ENCODE measurements at regions not wholly inside any gene's neighbourhood (a gene's known extent, or its start where the extent isn't known, plus 50 kb on each side); places are given as distances from the start of the nearest gene placed in this dataset.
A peak's percentile ranks its signal among the peaks of the same experiment; 100 is the strongest.

DNA sequence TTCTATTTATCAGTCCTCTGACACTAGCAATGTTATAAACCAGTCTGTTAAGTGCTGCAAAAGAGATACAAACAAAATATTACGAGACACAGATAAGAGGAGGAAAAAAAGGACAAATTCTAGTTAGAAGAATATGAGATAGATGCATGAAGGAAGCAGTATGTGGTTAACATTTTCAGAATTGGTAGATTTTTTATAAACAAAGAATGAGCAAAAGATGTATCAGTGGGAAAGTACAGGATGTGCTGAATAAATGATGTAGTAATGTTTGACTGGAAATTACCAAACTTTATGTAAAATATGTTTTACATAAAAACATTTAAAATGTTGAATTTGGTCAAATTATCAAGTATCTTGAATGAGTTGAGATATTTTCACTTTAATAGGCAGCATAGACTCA lies 574.2 kb downstream of the NUF2 start:
- DNase-seq (ENCODE audit: low spot score): no peak

DNA sequence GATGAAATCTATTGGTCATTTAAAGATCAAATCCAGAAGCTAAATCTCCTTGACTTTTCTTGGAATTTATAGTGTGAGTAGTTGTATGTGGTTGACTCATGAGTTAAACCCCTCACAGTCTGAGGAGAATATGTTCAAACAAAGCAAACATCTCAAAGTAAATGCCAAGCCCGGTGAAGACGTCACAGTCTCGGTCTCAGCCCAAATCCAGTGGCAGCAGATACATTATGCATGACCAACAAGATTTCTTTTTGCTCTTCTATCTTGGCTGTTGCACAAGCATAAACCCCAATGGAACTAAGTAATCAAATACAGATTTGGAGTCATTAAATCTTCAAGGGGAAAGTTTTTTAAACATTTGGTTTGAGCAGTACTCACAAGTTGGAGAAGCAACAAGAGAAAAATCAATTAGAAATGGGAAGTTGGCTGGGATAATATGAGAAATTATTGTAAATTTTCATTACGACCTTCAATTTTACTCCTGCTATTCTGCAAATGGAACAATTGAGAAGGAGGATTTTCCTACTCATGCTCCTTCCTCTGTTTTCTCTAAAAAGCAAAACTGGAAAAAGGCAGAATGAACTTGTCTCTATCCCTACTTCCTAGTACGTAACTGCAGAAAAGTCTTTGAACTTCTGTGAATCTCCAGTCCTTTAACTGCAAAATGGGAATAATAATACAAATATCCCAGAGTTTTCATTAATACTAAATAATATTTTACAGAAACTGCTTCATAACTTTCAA lies 575.8 kb downstream of the NUF2 start:
- no peak for DNase-seq (ENCODE audit: low spot score)

DNA sequence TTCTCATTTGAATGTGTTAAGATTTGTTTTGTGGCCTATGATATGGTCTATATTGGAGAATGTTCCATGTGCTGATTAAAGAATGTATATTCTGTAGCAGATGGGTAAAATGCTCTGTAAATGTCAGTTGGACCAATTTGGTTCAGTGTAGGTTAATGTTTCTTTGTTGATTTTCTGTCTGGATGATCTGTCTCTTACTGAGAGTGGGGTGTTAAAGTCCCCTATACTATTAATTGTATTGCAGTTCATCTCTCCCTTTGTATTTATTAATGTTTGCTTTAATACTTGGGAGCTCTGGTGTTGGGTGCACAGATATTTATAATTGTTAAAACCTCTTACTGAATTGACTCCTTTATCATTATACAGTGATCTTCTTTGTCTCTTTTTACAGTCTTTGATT lies 584.5 kb downstream of the NUF2 start:
- DNase-seq (ENCODE audit: low spot score): no peak

DNA sequence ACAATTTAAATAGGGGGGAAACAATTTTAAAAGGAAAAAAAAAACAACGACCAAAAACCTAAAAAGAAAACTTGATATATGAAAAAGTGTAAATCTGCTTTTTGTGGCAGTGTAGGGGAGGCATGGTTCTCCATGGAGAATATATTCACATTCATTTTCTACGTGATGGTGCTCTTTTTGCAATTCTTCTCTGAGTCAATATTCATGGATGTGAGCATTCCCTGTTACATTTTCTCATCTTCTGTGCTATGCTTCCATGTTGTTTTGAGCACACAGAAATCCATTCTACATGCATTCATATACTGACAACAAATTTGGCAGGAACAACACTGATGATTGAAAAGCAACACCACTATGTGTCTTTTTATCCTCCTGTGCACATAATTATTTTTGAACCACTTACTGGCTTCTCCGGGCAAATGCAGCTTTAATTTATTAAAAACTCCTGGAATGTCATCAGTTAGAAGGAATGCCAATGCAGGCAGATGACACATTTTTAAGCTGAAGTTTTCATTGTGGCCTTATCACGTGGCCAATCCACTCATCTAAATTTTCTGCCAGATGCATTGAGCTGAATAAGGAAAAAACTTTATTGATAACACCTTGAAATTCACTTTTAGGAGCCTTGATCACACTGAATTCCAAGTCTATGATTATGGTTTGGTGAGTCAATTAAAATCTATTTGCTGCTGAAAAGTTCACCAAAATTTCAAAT lies 590.6 kb downstream of the NUF2 start:
- DNase-seq (ENCODE audit: low spot score): no peak

DNA sequence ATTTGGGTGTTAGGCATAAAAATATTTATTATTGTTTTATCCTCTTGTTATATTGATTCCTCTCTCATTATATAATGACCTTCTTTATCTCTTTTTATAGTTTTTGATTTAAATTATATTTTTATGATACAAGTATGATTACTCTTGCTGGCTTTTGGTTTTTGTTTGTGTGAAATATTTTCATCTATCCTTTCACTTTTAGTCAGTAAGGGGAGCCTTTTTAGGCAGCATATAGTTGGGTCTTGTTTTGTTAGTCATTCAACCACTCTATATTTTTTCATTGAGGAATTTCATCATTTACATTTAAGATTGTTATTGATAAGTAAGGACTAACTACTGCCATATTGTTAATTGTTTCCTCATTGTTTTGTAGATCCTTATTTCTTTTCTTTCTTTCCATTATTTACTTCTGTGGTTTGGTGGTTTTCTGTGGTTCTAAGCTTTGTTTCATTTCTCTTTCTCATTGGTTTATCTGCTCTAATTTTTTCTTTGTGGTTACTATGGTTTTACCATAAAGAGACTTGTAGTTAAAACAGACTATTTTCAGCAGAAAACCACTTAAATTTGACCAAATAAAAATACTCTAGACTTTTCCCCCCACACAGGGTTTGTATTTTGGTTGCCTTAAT lies 593.1 kb downstream of the NUF2 start:
- DNase-seq (ENCODE audit: low spot score): no peak

DNA sequence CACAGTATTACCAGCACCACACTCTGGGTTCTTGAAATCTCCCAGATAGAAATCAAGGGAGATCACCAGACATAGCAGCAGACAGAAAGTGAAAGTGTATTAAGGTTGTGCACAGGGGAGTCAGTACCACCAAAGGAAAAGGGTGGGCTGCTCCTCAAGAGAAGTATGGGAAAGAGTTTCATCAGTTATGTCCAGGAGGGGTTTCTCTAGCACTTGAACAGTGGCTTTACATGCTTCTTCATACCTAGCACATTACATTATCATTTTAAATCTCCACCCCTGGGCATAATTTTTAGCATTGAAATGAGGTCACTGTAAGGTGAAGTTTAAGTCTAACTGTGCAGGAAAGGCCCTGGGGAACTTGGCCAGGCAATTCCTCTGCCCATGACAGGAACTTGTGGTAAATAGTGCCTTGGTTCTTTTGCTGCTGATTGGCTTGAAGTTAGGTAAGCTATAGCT lies 601.0 kb downstream of the NUF2 start:
- no peak for DNase-seq (ENCODE audit: low spot score)

DNA sequence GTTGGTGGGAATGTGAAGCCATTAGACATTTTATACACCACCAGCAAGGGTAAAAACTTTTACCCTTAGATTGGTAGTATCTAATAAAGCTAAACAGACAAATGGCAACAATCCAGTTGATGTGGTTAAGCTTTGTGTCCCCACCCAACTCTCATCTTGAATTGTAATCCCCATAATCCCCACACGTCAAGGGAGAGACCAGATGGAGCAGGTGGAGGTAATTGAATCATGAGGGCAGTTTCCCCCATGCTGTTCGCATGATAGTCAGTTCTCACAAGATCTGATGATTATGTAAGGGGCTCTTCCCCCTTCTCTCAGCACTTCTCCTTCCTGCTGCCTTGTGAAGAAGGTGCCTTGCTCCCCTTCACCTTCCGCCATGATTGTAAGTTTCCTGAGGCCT lies 602.3 kb downstream of the NUF2 start:
- DNase-seq (ENCODE audit: low spot score): no peak

DNA sequence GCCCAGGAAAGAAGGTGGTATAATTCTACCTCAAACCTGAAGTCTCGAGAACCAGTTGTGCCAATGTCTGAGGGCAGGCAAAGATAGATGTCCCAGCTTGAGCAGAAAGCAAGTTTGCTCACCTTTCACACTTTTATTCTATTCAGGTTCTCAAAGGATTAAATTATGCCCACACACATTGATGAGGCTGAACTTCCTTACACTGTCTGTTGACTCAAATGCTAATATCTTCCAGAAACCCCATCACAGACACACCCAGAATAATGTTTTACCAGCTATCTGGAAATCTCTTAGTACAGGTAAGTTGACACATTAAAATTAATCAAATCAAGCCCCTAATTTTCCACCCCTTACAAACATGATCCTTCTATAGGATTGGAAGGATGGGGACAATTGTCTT lies 605.7 kb downstream of the NUF2 start:
- no peak for DNase-seq (ENCODE audit: low spot score)

DNA sequence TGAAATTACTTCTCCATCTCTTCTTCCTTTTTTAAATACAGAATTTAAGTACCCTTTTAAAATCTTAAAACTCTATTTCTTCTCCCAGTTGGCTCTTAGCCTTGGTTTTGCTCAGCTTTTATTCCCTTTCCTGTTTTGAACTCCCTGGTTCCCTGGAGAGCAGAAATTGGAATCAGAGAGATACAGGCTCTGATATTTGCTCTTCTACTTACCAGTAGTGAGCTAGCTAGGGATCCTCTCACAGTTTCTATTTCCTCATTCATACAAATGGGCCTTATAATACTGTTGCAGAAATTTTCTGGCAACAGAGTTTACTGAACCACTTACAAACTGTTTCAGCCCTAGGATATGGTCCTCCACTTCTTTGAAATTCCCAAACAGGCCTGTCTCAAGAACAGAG lies 606.3 kb downstream of the NUF2 start:
- DNase-seq (ENCODE audit: low spot score): no peak

DNA sequence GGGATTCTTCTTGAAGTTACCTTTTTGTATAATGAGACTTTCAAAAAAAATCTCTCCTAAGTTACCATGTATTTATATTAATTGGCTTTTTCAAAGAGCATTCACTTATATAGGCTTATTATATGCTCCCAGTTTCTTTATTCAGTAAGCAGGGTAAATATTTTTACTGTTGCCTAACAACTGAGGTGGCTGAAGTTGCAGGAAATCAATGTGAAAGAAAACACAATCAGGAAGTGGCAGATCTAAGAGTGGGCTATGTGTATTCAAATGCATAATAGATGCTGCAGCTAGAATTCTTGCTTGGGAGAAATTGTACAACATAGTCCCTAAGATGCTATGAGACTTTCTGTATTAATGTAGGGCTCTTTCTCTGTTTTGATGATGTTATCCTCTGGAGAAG lies 606.9 kb downstream of the NUF2 start:
- no peak for DNase-seq (ENCODE audit: low spot score)

DNA sequence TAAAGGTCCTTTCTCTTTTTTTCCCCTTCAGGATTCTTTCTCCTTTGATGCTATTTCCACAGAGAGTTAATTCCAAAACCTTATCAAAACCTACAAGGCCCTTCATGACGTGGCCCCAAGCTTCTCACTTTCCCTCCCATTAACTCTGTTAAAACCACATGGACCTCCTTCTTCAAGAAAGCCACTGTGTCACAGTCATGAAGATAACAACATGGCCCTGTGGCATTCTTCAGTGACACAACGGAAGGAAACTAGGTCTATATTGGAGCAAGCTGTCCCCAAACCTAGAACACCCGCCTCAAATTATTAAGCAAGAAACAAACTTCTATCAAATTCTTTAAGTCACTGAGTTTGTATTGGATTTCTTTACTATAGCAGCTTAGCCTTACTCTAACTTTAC lies 611.1 kb downstream of the NUF2 start:
- DNase-seq (ENCODE audit: low spot score): no peak

DNA sequence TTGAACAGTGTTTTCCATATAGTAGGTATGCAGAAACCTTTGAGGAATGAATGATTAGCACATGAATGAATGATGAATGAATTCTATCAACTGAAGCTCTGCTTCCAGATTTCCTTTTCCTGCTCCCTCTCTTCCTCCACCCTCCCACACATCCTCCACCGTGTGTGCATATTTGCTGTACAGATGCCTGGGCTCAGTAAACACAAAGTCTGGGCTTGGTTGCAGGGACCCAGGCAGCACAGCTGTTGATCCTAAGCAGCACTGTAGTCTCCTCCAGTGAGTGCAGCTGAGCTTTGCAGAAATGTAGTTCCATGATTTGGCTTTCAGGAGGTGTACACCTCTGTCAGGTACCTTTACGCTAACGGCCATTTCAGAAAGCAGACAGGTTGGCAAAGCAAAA lies 611.7 kb downstream of the NUF2 start:
- no peak for DNase-seq (ENCODE audit: low spot score)

DNA sequence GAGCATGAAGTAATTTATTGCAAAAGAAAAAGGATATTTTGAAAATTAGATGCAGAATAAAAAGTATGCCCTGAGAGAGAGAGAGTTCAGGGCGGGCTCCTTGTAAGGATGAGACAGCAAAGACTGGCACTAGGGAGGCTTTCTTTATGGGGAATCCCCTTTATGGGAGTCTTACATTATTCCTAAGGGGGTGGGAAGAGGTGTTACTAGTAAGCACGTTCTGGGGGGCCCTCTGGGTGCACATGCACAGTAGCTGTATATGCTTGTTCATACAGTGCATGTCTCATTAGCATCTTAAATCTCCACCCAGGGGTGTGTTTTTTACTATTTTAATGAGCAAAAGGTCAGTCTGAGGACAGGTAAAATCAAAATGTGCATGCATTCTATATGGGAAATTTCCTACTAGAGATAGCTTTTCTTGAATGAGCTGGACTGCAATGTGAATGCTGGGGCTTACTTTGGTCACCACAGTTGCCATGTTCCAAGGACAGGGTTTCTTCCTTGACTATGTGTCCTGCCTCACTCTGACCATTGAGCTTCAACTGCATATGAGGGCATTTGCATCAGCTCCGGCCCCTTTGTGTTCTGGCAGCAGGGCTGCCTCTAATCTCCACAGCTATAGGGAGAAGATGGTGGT lies 614.1 kb downstream of the NUF2 start:
- no peak for DNase-seq (ENCODE audit: low spot score)

DNA sequence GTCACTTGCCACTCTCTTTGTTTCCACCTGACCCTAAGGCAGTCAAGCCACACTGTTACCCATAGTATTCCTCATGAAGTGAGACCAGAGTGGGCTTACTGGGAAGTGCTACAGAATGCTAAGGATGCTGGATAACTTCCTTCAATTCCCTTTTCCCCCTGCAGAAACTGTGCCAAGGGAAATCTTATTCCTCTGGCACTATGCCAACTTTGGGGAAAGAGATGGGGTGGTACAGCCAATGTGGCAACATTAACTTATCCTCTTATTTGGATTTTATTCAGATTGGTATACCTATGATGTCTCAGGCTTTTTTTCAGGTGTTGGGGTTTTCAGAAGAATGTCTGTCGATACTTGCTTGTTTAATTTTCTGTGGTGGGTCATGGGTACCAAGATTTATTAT lies 599.4 kb upstream of the PBX1 start:
- DNase-seq (ENCODE audit: low spot score): no peak

DNA sequence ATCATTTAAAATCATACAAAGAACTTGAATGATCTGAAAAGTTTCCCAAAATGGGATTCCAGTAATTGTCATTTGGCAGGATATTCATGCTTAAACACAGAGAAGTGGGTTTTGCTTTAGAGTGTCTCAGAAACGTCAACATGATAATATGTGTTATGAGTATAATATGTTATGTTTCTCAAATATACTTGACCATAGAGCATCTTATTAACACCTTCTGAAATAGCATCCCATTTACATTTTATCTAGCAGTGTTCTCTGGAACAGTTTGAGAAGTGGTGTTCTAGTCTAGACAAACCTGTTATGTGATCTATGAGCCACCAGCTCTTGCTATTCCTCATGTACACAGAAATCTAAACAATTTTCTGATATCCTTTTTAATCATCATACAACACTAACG lies 588.8 kb upstream of the PBX1 start:
- DNase-seq (ENCODE audit: low spot score): no peak

DNA sequence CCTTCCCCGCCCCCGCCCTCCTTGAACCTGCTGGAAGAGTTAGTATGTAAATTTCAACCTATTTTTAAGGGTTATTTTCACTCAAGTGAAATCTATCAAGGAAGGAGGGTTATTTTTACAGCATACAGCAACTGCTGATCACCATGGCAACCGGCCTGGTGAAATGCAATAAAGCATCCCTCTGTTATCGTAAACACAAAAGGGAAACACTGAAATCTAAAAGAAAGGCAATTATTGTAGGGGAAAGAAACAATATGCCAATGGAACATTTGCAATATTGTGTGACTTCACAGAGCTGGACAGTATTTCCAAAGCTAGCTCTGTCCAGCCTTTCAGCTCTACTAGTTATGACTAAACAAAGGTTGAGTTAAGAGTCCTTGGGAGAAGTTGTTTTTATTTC lies 588.3 kb upstream of the PBX1 start:
- peak; percentile 69 for DNase-seq (ENCODE audit: low spot score)

DNA sequence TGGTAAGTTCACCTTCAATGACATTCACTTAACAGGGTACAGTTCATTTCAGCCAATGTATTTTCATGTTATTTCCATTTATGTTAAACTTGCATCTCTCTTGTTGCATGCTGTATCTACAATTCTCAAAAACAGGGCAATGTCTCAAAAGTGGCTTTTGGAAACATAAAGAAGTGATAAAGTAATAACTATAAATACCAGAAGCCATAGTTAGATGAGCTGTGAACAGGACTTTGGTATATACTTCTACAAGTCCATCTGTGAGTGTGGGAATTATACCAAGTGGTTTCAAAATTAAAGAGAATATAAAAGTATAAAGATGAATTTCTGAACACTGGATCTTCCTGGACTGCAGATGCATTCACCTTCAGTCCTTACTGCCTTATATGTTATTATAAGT lies 585.4 kb upstream of the PBX1 start:
- DNase-seq (ENCODE audit: low spot score): no peak

DNA sequence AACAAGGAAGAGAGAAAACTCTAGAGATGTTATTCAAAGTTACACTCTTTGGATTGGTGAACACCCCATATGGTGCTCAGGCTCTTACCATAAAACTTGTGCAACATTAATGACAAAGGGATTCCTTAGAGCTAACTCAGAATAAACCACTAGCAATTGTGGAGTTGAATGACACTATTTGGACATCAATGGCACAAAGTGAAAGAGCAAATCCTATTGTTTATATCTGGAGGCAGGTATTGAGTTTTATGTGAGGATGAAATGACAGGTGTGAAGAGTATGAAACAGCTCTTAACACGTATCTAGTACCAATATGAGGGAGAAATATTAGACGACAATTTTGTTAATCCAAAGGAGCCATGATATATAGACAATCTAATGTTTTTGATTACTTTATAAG lies 584.9 kb upstream of the PBX1 start:
- no peak for DNase-seq (ENCODE audit: low spot score)

DNA sequence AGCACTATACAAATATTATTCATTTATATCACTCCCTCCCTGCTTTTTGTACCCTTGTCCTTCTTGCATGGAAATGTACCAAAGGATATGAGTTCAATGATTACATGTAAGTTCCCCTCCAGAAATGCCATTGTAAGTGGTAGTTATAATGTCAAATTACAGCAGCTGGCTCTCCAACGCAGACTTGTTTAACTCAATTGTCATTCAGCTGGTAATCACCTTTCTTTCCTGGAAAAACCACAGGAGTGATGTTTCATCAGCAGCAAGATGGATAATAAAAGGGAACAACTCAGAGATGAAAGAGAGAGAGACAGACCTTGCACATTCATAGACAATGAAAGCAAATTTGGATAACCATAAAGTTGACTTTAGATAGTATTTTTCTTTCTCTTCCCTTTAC lies 578.6 kb upstream of the PBX1 start:
- no peak for DNase-seq (ENCODE audit: low spot score)

DNA sequence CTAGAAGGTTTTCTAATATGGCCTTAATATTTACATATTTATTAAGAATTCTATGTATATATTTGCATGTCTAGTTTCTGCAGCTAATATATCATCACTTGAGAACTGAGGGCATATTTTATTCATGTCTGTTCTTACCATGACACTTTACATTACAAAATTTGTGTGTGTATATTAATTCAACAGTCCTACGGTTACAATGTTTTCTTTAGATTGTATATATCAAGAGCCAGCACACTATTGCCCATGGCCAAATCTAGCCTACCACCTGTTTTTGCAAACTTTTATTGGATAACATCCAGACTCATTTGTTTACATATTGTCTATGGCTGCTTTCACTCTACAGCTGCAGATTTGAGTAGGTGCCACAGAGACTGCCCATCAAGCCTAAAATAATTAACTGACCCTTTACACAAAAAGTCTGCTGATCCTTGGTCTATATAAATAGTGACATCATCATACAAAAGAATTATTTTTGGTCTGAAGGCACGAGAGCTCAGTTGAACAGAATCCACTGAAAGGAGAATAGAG lies 577.4 kb upstream of the PBX1 start:
- DNase-seq (ENCODE audit: low spot score): no peak

DNA sequence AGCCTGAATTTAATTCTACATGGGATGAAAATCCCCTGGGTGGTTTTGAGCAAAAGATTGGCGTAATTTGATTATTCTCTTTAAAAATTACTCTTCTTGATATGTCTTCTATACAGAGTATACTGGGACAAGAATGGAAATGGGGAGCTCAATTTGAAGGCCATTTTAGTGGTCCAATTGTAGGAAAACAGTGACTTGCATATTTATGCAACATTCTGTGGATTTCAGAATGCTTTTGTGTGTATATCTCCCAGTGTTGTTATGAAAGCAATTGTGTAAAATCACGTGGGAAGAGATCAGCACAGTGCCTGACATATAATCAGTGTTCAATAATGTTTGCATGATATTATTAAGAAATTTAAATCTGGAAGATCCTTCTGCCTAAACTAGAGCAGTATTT lies 575.9 kb upstream of the PBX1 start:
- DNase-seq (ENCODE audit: low spot score): no peak

DNA sequence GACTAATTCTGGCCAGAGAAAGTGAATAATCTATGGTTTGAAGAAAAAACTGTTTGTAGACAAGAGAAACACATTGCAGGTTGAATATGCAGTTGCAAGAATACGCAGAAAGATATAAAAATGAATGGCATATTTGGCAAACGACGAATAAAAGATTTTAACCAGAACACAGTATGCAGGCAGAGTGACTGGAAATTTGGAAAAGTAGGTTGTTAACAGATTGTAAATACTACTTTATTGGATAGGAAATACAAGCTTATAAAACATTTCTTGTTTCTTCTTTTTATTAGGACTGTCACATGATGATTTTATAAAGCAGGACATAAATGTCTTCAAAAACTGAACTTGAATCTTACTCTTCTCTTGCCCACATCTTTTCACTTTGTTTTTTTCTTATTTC lies 573.3 kb upstream of the PBX1 start:
- DNase-seq (ENCODE audit: low spot score): no peak

DNA sequence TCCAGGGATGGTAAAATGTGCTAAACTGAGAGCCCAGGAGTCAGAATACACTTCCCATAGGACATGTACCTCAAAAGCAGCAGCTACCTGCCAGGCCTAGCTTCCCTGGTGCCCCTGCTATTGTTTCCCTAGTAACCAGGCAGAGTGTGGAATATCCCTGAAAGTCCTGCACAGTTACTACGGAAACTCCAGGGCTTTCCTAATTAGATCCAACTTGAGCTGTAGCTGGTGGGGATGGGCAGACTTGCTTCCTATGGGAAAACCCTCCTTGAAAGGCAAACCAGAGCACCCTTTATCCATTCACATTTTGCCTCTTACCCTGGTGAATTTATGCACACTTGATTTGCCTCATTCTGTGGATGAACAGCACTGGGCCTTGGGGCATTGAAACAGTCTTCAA lies 559.9 kb upstream of the PBX1 start:
- peak; percentile 2 for DNase-seq (ENCODE audit: low spot score)

Data from Ammon's horn (tissue), 1 donor.